HCT116 (cell line): ENCODE measurements at regions not wholly inside any gene's neighbourhood (a gene's known extent, or its start where the extent isn't known, plus 50 kb on each side); places are given as distances from the start of the nearest gene placed in this dataset.

Experiments
- CBX3 ChIP-seq: IDR thresholded peaks from 2 replicates; pipeline ENCODE4 v1.6.1; 2012; ENCODE audit warnings: low read depth
- CTCF ChIP-seq, 3 experiments: fragments of 200-600 bp in 1 of 3; sonication (generic) in 1 of 3; IDR thresholded peaks in 2 of 3; conservative IDR thresholded peaks in 1 of 3; 2 replicates each; pipeline ENCODE4 v1.5.1; 2012 to 2017; ENCODE audit warnings: low read depth in 2 of 3, low read length in 2 of 3, antibody characterized with exemption in 1 of 3, borderline replicate concordance in 1 of 3, control low read depth in 1 of 3, mild to moderate bottlenecking in 1 of 3, mixed read lengths in 1 of 3, mixed run types in 1 of 3, moderate library complexity in 1 of 3; ENCODE audit not compliant: insufficient read depth in 1 of 3
- MAX ChIP-seq: IDR thresholded peaks from 2 replicates; pipeline ENCODE4 v1.6.1; 2012
- POLR2A ChIP-seq: IDR thresholded peaks from 2 replicates; pipeline ENCODE4 v1.7.0; 2011; ENCODE audit warnings: borderline replicate concordance; ENCODE audit not compliant: insufficient read depth, insufficient read length; ENCODE audit errors: extremely low read depth
- POLR2AphosphoS5 ChIP-seq: IDR thresholded peaks from 2 replicates; pipeline ENCODE4 v1.6.1; 2011; ENCODE audit warnings: mild to moderate bottlenecking, low read depth, low read length, moderate library complexity
- SIN3A ChIP-seq: IDR thresholded peaks from 2 replicates; pipeline ENCODE4 v1.6.1; 2012; ENCODE audit warnings: low read depth
- SRF ChIP-seq: IDR thresholded peaks from 2 replicates; pipeline ENCODE4 v1.6.1; 2012; ENCODE audit warnings: low read depth
- ZNF274 ChIP-seq: fragments of 200-500 bp; sonication (Bioruptor generic); IDR thresholded peaks from 2 replicates; pipeline ENCODE4 v1.6.1; 2014; ENCODE audit warnings: mild to moderate bottlenecking, low read depth, low read length, inconsistent platforms

GRCh38 chr4:14614840-14615239 is 387.4 kb upstream of the CPEB2 start:
- TF ChIP-seq MAX (no peak), CBX3 (no peak), CTCF (IDR thresholded peaks at IDR 0.05 in 2 of 3, conservative IDR thresholded peaks at IDR 0.05 in 1 of 3; ENCODE audit: borderline replicate concordance in 1 of 3, insufficient read depth in 1 of 3, low read depth in 2 of 3, low read length in 2 of 3) (no peak), ZNF274 (no peak), POLR2A (no peak), POLR2AphosphoS5 (no peak), SRF (no peak), SIN3A (no peak)
